NB4 (cell line): ENCODE measurements at regions not wholly inside any gene's neighbourhood (a gene's known extent, or its start where the extent isn't known, plus 50 kb on each side); places are given as distances from the start of the nearest gene placed in this dataset.

Experiments
- CTCF ChIP-seq: IDR thresholded peaks from one replicate; pipeline ENCODE4 v1.5.1; 2012; ENCODE audit warnings: low read depth, low read length
- MYC ChIP-seq: IDR thresholded peaks from 2 replicates; pipeline ENCODE4 v1.6.1; 2011; ENCODE audit warnings: low read depth, low read length
- POLR2A ChIP-seq: IDR thresholded peaks from 2 replicates; pipeline ENCODE4 v1.6.1; 2011; ENCODE audit warnings: mild to moderate bottlenecking; ENCODE audit not compliant: insufficient read length; ENCODE audit errors: extremely low read depth
- TF ChIP-seq, protein P1 (sequence below): IDR thresholded peaks from 2 replicates; pipeline ENCODE4 v1.6.1; 2011; ENCODE audit warnings: low read depth, low read length

DNA sequence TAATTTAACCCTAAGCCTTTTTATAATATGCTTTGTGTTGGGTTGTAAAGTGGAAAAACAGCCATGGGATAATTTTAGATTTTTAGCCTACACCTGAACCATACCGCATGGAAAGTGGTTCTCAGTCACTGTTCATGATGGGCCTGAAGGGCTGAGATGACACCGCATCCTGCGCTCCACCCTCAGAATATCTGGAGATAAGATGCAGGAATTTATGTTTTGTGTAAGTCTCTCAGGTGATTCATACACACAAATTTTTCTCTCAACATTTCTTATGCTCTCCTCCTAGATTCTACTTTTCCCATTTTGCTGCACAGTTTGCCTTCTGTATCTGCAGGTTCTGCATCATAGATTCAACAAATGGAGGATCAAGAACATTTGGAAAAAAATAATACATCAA, 191.3 kb upstream of the PHACTR1 start:
- TF ChIP-seq CTCF, result no peak
- TF ChIP-seq POLR2A, result no peak
- TF ChIP-seq MYC, result no peak
- TF ChIP-seq, protein P1, sequence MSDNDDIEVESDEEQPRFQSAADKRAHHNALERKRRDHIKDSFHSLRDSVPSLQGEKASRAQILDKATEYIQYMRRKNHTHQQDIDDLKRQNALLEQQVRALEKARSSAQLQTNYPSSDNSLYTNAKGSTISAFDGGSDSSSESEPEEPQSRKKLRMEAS, result no peak
